ENCODE measurements at regions not wholly inside any gene's neighbourhood (a gene's known extent, or its start where the extent isn't known, plus 50 kb on each side); places are given as distances from the start of the nearest gene placed in this dataset.
"Not testable (repeated sequence)": the region's sequence is repeated elsewhere in the genome, so short reads cannot be mapped to it uniquely, and the experiment has no call there.

DNA sequence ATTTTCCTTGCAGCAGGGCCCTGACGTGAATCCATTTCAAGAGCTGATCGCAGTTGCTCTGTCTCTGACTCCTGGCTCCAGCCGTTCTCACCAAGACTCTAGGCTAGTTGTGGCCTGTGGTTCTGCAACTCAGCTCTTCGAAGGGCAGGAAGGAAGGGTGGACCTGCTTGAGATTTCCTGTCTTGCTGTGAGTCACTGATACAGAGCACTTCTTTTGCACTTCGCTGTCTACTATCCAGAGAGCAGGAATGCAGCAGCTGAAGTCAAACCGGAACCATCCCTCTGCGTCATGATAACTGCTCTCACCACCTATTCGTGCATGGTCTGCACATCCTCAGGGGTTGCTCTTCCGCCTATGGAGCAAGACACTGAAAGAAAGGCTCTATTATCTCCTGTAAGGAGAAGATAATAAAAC lies 59.7 kb downstream of the RAP2B start:
- Histone ChIP-seq H3K27me3 (no peaks in the 10 kb centered on the region), H3K4me3 (no peak overlapping the region), H3K9me3 (no peaks in the 10 kb centered on the region), H3K36me3 (no peaks in the 10 kb centered on the region)
- peak; percentile 65 for DNase-seq

DNA sequence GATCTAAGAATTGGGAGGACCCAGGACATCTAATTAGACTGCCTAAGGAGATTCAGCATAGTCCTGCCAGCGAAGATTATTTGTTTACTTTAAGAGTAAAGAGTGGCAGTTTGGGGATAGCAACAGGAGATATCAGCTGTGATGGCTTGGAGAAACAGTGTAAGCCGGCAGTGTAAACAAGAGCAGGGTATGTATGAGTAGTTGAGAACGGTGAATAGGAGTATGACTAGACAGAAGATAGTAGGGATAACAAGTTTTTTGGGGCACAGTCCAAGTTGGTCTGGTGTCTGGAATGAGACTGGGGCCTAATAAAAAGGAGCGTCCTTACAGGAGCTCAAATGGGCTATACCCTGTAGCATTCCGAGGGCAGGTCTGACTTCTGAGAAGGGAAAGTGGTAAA lies 64.9 kb downstream of the RAP2B start:
- not testable (repeated sequence) for H3K9me3 ChIP-seq, H3K27me3 ChIP-seq

GRCh38 chr3:153230427-153230826 lies 68.4 kb downstream of the RAP2B start:
- DNase-seq, H3K36me3 ChIP-seq: not testable (repeated sequence)

More for the DNA sequence above, 64.9 kb downstream of the RAP2B start:
- not testable (repeated sequence) for DNase-seq, H3K36me3 ChIP-seq, H3K4me3 ChIP-seq

GRCh38 chr3:153231245-153231644 lies 69.2 kb downstream of the RAP2B start:
- not testable (repeated sequence) for H3K4me3 ChIP-seq, H3K27me3 ChIP-seq, H3K36me3 ChIP-seq, H3K9me3 ChIP-seq, DNase-seq

More at GRCh38 chr3:153230427-153230826, 68.4 kb downstream of the RAP2B start:
- H3K27me3 ChIP-seq, H3K4me3 ChIP-seq, H3K9me3 ChIP-seq: not testable (repeated sequence)

DNA sequence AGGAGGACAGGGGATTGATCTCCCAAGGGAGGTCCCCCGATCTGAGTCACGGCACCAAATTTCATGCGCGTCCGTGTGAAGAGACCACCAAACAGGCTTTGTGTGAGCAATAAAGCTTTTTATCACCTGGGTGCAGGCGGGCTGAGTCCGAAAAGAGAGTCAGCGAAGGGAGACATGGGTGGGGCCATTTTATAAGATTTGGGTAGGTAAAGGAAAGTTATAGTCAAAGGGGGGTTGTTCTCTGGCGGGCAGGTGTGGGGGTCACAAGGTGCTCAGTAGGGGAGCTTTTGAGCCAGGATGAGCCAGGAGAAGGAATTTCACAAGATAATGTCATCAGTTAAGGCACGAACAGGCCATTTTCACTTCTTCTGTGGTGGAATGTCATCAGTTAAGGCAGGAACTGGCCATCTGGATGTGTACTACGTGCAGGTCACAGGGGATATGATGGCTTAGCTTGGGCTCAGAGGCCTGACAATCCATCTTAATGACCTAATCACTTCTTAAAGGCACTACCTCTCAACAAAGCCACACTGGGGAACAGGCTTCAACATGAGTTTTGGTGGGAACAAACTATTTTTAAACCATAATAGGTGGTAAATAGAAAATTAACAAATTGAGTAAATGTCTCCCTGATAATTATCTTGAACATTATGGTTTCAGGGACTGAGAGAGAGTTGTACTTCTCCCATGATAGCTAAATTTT lies 70.2 kb downstream of the RAP2B start:
- H3K27me3 ChIP-seq, H3K9me3 ChIP-seq, H3K4me3 ChIP-seq, DNase-seq, H3K36me3 ChIP-seq: not testable (repeated sequence)

DNA sequence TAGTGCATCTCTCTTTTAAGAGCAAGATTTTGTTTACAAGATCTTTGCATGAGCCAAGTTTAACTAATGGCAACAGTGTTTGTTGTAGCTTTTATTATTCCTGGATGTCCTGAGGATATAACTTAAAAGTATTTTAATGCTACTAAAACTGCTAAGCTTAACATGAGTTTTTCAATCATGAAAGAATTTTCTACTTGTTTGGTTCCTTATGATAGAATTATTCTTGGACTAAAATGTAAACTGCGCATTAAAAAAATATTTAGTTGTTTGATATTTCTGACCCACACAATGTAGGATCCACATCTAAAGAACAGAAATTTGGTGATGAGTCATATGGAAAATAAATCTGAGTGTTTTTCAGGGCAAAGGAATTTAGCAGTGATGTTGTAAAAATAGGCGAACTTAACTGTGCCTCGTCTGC lies 70.8 kb downstream of the RAP2B start:
- Histone ChIP-seq H3K36me3 (no peaks in the 10 kb centered on the region), H3K9me3 (0 out of 2 replicates have a peak, but pooled peaks cover 2% of the 10 kb centered on the region), H3K27me3 (no peaks in the 10 kb centered on the region), H3K4me3 (no peak overlapping the region)
- DNase-seq: no peak

- Histone ChIP-seq H3K9me3 (0 out of 2 replicates have a peak, but pooled peaks cover 2% of the 10 kb centered on the region), H3K36me3 (no peaks in the 10 kb centered on the region), H3K27me3 (no peaks in the 10 kb centered on the region), H3K4me3 (no peak overlapping the region)
- DNase-seq: no peak
Measured at GRCh38 chr3:153233986-153234385, 72.0 kb downstream of the RAP2B start.

DNA sequence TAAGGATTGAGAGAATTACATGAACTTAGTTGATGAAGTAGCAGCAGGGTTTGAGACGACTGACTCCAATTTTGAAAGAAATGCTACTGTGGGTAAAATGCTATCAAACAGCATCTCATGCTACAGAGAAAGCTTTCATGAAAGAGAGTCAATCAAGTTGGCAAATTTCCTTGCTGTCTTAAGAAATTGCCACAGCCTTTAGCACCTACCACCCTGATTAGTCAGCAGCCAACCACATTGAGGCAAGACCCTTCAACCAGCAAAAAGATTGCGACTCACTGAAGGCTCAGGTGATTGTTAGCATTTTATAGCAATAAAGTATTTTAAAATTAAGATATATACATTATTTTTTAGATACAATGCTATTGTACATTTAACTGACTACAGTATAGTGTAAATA lies 80.9 kb downstream of the RAP2B start:
- no peaks in the 10 kb centered on the region for H3K27me3 ChIP-seq
- peaks cover 15% of the 10 kb centered on the region for H3K9me3 ChIP-seq
- no peaks in the 10 kb centered on the region; the same call in 1 of the 2 replicates for H3K36me3 ChIP-seq
- no peak overlapping the region for H3K4me3 ChIP-seq
- DNase-seq: no peak

DNA sequence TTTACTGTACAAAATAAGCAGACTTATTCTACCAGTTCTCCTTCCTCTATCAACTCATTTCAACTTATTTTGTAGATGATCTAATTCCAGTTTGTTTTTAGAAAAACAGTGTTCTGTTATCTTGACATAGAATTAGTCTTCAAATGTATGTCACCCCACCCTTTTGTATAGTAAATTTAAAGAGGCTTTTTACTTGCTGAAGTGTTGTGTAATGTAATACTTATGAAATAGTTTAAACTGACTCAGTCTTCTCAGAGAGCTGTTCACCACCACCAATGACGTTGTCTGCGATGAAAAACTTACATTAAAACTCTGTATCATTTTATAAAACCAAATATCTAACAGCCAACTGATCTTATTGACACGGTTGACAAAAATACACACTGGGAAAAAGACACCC lies 82.9 kb downstream of the RAP2B start:
- peaks cover 15% of the 10 kb centered on the region for H3K9me3 ChIP-seq
- DNase-seq: no peak
- no peaks in the 10 kb centered on the region for H3K27me3 ChIP-seq
- H3K4me3 ChIP-seq: no peak overlapping the region
- H3K36me3 ChIP-seq: no peaks in the 10 kb centered on the region; the same call in 1 of the 2 replicates

- H3K4me3 ChIP-seq: no peak overlapping the region
- no peaks in the 10 kb centered on the region; the same call in 1 of the 2 replicates for H3K36me3 ChIP-seq
- no peak for DNase-seq
- H3K27me3 ChIP-seq: no peaks in the 10 kb centered on the region
- peaks cover 15% of the 10 kb centered on the region for H3K9me3 ChIP-seq
Measured at GRCh38 chr3:153245661-153246060, 83.6 kb downstream of the RAP2B start.

- peaks cover 15% of the 10 kb centered on the region for H3K9me3 ChIP-seq
- H3K27me3 ChIP-seq: no peaks in the 10 kb centered on the region
- H3K36me3 ChIP-seq: no peaks in the 10 kb centered on the region; the same call in 1 of the 2 replicates
- no peak for DNase-seq
- no peak overlapping the region for H3K4me3 ChIP-seq
Measured at GRCh38 chr3:153246331-153246730, 84.3 kb downstream of the RAP2B start.

GRCh38 chr3:153246806-153247205 lies 84.8 kb downstream of the RAP2B start:
- Histone ChIP-seq H3K4me3 (no peak overlapping the region), H3K36me3 (no peaks in the 10 kb centered on the region; the same call in 1 of the 2 replicates), H3K27me3 (no peaks in the 10 kb centered on the region), H3K9me3 (peaks cover 12% of the 10 kb centered on the region)
- no peak for DNase-seq

- H3K4me3 ChIP-seq: no peak overlapping the region
- H3K27me3 ChIP-seq: no peaks in the 10 kb centered on the region
- H3K9me3 ChIP-seq: peaks cover 4% of the 10 kb centered on the region
- no peak for DNase-seq
- no peaks in the 10 kb centered on the region for H3K36me3 ChIP-seq
Measured at GRCh38 chr3:153247331-153248330, 85.6 kb downstream of the RAP2B start.

- H3K27me3 ChIP-seq, H3K9me3 ChIP-seq, DNase-seq, H3K36me3 ChIP-seq, H3K4me3 ChIP-seq: not testable (repeated sequence)
Measured at GRCh38 chr3:153248835-153249234, 86.8 kb downstream of the RAP2B start.

- no peak for DNase-seq
- no peaks in the 10 kb centered on the region; the same call in none of the 2 replicates for H3K9me3 ChIP-seq
- H3K36me3 ChIP-seq: no peaks in the 10 kb centered on the region
- H3K27me3 ChIP-seq: no peaks in the 10 kb centered on the region
- H3K4me3 ChIP-seq: no peak overlapping the region
Measured at GRCh38 chr3:153249906-153250305, 87.9 kb downstream of the RAP2B start.

DNA sequence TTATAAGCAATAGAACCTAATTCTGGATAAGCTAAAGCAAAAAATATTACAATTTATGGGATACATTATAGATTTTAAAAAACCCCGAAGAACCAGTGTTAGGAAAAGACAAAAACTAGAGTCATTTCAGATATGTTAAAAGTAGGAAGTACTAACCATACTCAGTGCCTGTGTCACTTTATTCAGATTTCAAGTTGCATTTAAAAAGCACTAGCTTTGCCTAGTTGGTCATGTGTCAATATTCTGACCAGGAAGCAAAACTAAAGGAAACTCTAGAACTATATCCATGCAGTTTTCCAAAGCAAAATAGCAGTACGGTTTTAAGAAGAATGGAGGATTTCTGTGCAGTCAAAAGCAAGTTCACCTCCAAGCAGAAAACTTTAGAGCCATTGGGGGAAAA lies 88.4 kb downstream of the RAP2B start:
- H3K4me3 ChIP-seq: no peak overlapping the region
- H3K27me3 ChIP-seq: no peaks in the 10 kb centered on the region
- DNase-seq: no peak
- H3K9me3 ChIP-seq: no peaks in the 10 kb centered on the region; the same call in 1 of the 2 replicates
- no peaks in the 10 kb centered on the region for H3K36me3 ChIP-seq

DNA sequence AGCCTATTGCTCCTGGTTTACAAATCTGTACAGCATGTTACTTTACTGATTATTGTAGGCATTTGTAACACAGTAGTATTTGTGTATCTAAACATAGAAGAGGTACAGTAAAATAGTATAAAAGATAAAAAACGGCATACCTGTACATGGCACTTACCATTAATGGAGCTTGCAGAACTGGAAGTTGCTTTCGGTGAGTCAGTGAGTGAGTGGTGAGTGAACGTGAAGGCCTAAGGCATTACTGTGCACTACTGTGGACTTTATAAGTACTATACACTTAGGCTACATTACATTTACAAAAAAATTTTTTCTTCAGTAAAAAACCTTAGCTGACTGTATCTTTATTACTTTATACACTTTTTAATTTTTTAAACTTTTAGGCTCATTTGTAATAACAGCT lies 90.9 kb downstream of the RAP2B start:
- Histone ChIP-seq H3K9me3 (no peaks in the 10 kb centered on the region), H3K4me3 (no peak overlapping the region), H3K36me3 (no peaks in the 10 kb centered on the region), H3K27me3 (no peaks in the 10 kb centered on the region)
- no peak for DNase-seq

Data from MG63 (cell line).